SU-DHL-6 (cell line): ENCODE measurements at regions not wholly inside any gene's neighbourhood (a gene's known extent, or its start where the extent isn't known, plus 50 kb on each side); places are given as distances from the start of the nearest gene placed in this dataset.

ENCODE experiments used
- CTCF ChIP-seq: fragments of 200-600 bp; sonication (generic); IDR thresholded peaks from one replicate; pipeline ENCODE4 v1.5.1; 2017; ENCODE audit warnings: antibody characterized with exemption, mild to moderate bottlenecking, low read length, moderate library complexity; ENCODE audit not compliant: insufficient read depth, poor library complexity, severe bottlenecking
- EZH2phosphoT487 ChIP-seq: fragments of 200-600 bp; sonication (generic), shearing (Covaris generic); conservative IDR thresholded peaks from 2 replicates; pipeline ENCODE4 v1.6.1; 2018; ENCODE audit warnings: mild to moderate bottlenecking, antibody characterized with exemption, low read length, moderate library complexity, mixed read lengths

GRCh38 chr2:138423198-138423597, 78.4 kb upstream of the SPOPL start:
- TF ChIP-seq CTCF (no peak), EZH2phosphoT487 (no peak)
